Endodermal cell (in vitro differentiated cells): ENCODE measurements at regions not wholly inside any gene's neighbourhood (a gene's known extent, or its start where the extent isn't known, plus 50 kb on each side); places are given as distances from the start of the nearest gene placed in this dataset.

ENCODE experiments used
- DNase-seq: peaks from one replicate; pipeline ENCODE4 v3.0.0-alpha.2; 2017
- H3K27ac ChIP-seq: 2 replicates; pipeline ENCODE4 v1.5.1; 2013; ENCODE audit warnings: mild to moderate bottlenecking, low read depth, low read length, moderate library complexity
- H3K27me3 ChIP-seq: 2 replicates; pipeline ENCODE4 v1.6.1; 2013; ENCODE audit warnings: mild to moderate bottlenecking, low read length, moderate library complexity; ENCODE audit not compliant: insufficient read depth, control insufficient read depth, poor library complexity, severe bottlenecking
- H3K36me3 ChIP-seq: 2 replicates; pipeline ENCODE4 v1.7.0; 2013; ENCODE audit warnings: mild to moderate bottlenecking, low read length, moderate library complexity; ENCODE audit not compliant: control insufficient read depth, insufficient read depth
- H3K4me1 ChIP-seq: one replicate; pipeline ENCODE4 v1.7.0; 2013; ENCODE audit warnings: low read length; ENCODE audit not compliant: control insufficient read depth, insufficient read depth
- H3K4me3 ChIP-seq: 2 replicates; pipeline ENCODE4 v1.5.1; 2013; ENCODE audit warnings: mild to moderate bottlenecking, low read length, moderate library complexity
- H3K9ac ChIP-seq: 2 replicates; pipeline ENCODE4 v1.6.1; 2013; ENCODE audit warnings: mild to moderate bottlenecking, low read length, moderate library complexity; ENCODE audit not compliant: poor library complexity, severe bottlenecking; ENCODE audit errors: extremely low read depth
- H3K9me3 ChIP-seq: 2 replicates; pipeline ENCODE4 v1.6.1; 2013; ENCODE audit warnings: mild to moderate bottlenecking, low read length, moderate library complexity; ENCODE audit not compliant: control insufficient read depth
- H3K27ac Mint-ChIP-seq: 2 replicates; pipeline ENCODE4 v1.8.0; 2020; ENCODE audit warnings: mixed read lengths
- H3K27me3 Mint-ChIP-seq: 2 replicates; pipeline ENCODE4 v1.8.0; 2021; ENCODE audit warnings: mild to moderate bottlenecking, mixed read lengths; ENCODE audit not compliant: insufficient read depth
- H3K36me3 Mint-ChIP-seq: 2 replicates; pipeline ENCODE4 v1.8.0; 2020; ENCODE audit warnings: low read depth, mixed read lengths
- H3K4me1 Mint-ChIP-seq: 2 replicates; pipeline ENCODE4 v1.8.0; 2020; ENCODE audit warnings: mixed read lengths
- H3K4me3 Mint-ChIP-seq: 2 replicates; pipeline ENCODE4 v1.8.0; 2020; ENCODE audit warnings: mild to moderate bottlenecking, moderate library complexity, mixed read lengths
- H3K9me3 Mint-ChIP-seq: 2 replicates; pipeline ENCODE4 v1.8.0; 2020; ENCODE audit warnings: mild to moderate bottlenecking, mixed read lengths
- CTCF ChIP-seq: fragments of 200-600 bp; sonication (generic); conservative IDR thresholded peaks from 2 replicates; pipeline ENCODE4 v1.5.0; 2021; ENCODE audit warnings: antibody characterized with exemption, mild to moderate bottlenecking
- WGBS, 2 experiments: methylation state at CpG; one replicate each; pipeline versions ENCODE4 v1.1.5 to v1.1.7; 2013; ENCODE audit warnings: missing lambda C conversion rate in 2 of 2, mixed read lengths in 1 of 2; ENCODE audit not compliant: insufficient coverage in 1 of 2, insufficient read length in 1 of 2; 5-methylcytosine and 5-hydroxymethylcytosine counted together

- Histone ChIP-seq H3K4me1 (peaks cover 3% of the 10 kb centered on the region), H3K36me3 (no peaks in the 10 kb centered on the region), H3K9me3 (no peaks in the 10 kb centered on the region), H3K4me3 (no peak overlapping the region), H3K27ac (no peak overlapping the region), H3K9ac (no peak overlapping the region), H3K27me3 (no peaks in the 10 kb centered on the region)
- 93 to 99% methylated on average over 4 of the region's 4 CpGs for WGBS, 2 experiments
- Mint-ChIP-seq H3K4me1 (no peaks in the 10 kb centered on the region), H3K27ac (no peak overlapping the region), H3K27me3 (no peaks in the 10 kb centered on the region), H3K36me3 (no peaks in the 10 kb centered on the region), H3K9me3 (no peaks in the 10 kb centered on the region), H3K4me3 (no peak overlapping the region)
- no peak for TF ChIP-seq CTCF
- no peak for DNase-seq
Observed at GRCh38 chr14:51482102-51482501, 169.6 kb upstream of the FRMD6 start.

GRCh38 chr14:51484485-51484884 lies 167.2 kb upstream of the FRMD6 start:
- Mint-ChIP-seq H3K4me1 (no peaks in the 10 kb centered on the region), H3K27ac (no peak overlapping the region), H3K4me3 (no peak overlapping the region), H3K9me3 (no peaks in the 10 kb centered on the region), H3K27me3 (no peaks in the 10 kb centered on the region), H3K36me3 (no peaks in the 10 kb centered on the region)
- Histone ChIP-seq H3K9me3 (no peaks in the 10 kb centered on the region), H3K4me1 (peaks cover 3% of the 10 kb centered on the region), H3K27me3 (no peaks in the 10 kb centered on the region), H3K4me3 (no peak overlapping the region), H3K36me3 (no peaks in the 10 kb centered on the region), H3K9ac (no peak overlapping the region), H3K27ac (no peak overlapping the region)
- no peak for TF ChIP-seq CTCF
- DNase-seq: no peak
- WGBS, 2 experiments: 88% methylated on average over 1 of the region's 2 CpGs; no CpG with 5 or more reads in 1 of the 2 experiments

GRCh38 chr14:51485733-51486132 lies 166.0 kb upstream of the FRMD6 start:
- no peaks in the 10 kb centered on the region for H3K36me3 ChIP-seq
- H3K9me3 ChIP-seq: no peaks in the 10 kb centered on the region
- H3K4me1 Mint-ChIP-seq: no peaks in the 10 kb centered on the region
- WGBS, 2 experiments: 89 to 90% methylated on average over 2 to 9 of the region's 9 CpGs
- no peak overlapping the region for H3K27ac Mint-ChIP-seq
- DNase-seq: no peak
- no peak overlapping the region for H3K4me3 Mint-ChIP-seq
- H3K9me3 Mint-ChIP-seq: no peaks in the 10 kb centered on the region
- peaks cover 3% of the 10 kb centered on the region for H3K4me1 ChIP-seq
- no peaks in the 10 kb centered on the region for H3K27me3 Mint-ChIP-seq
- TF ChIP-seq CTCF: no peak
- H3K36me3 Mint-ChIP-seq: no peaks in the 10 kb centered on the region
- H3K4me3 ChIP-seq: no peak overlapping the region
- no peaks in the 10 kb centered on the region for H3K27me3 ChIP-seq
- no peak overlapping the region for H3K9ac ChIP-seq
- no peak overlapping the region for H3K27ac ChIP-seq
